DND-41 (cell line): ENCODE measurements at regions not wholly inside any gene's neighbourhood (a gene's known extent, or its start where the extent isn't known, plus 50 kb on each side); places are given as distances from the start of the nearest gene placed in this dataset.

Experiments
- EZH2 ChIP-seq: IDR thresholded peaks from 3 replicates; pipeline ENCODE4 v1.6.1; 2012; ENCODE audit warnings: borderline replicate concordance, low read depth, mild to moderate bottlenecking, moderate library complexity, low read length, inconsistent platforms; ENCODE audit not compliant: severe bottlenecking
- TF ChIP-seq, protein P1 (sequence below): IDR thresholded peaks from 2 replicates; pipeline ENCODE4 v1.5.1; 2012; ENCODE audit warnings: borderline replicate concordance, low read length, moderate library complexity, mild to moderate bottlenecking; ENCODE audit not compliant: poor library complexity, severe bottlenecking; ENCODE audit errors: extremely low read depth

- TF ChIP-seq, protein P1, sequence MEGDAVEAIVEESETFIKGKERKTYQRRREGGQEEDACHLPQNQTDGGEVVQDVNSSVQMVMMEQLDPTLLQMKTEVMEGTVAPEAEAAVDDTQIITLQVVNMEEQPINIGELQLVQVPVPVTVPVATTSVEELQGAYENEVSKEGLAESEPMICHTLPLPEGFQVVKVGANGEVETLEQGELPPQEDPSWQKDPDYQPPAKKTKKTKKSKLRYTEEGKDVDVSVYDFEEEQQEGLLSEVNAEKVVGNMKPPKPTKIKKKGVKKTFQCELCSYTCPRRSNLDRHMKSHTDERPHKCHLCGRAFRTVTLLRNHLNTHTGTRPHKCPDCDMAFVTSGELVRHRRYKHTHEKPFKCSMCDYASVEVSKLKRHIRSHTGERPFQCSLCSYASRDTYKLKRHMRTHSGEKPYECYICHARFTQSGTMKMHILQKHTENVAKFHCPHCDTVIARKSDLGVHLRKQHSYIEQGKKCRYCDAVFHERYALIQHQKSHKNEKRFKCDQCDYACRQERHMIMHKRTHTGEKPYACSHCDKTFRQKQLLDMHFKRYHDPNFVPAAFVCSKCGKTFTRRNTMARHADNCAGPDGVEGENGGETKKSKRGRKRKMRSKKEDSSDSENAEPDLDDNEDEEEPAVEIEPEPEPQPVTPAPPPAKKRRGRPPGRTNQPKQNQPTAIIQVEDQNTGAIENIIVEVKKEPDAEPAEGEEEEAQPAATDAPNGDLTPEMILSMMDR, result no peak
- no peak for TF ChIP-seq EZH2
Observed at GRCh38 chr4:115674485-115674884, 561.1 kb upstream of the NDST4 start.
